GM19395 (cell line): ENCODE measurements at regions not wholly inside any gene's neighbourhood (a gene's known extent, or its start where the extent isn't known, plus 50 kb on each side); places are given as distances from the start of the nearest gene placed in this dataset.
"Not testable (repeated sequence)": the region's sequence is repeated elsewhere in the genome, so short reads cannot be mapped to it uniquely, and the experiment has no call there.

Experiments
- ATAC-seq: cut with Tn5 transposase; IDR thresholded peaks from one replicate; pipeline ENCODE4 v1.9.1; 2021; ENCODE audit warnings: mild to moderate bottlenecking, moderate library complexity; ENCODE audit not compliant: unreplicated experiment

- no peak for ATAC-seq
Measured at GRCh38 chr14:27862684-27863083, 903.9 kb upstream of the FOXG1 start.

GRCh38 chr14:27863166-27863565 is 903.4 kb upstream of the FOXG1 start:
- ATAC-seq, result no peak

GRCh38 chr14:27881063-27881462 is 885.5 kb upstream of the FOXG1 start:
- no peak for ATAC-seq

GRCh38 chr14:27881646-27882045 is 884.9 kb upstream of the FOXG1 start:
- ATAC-seq, result no peak

DNA sequence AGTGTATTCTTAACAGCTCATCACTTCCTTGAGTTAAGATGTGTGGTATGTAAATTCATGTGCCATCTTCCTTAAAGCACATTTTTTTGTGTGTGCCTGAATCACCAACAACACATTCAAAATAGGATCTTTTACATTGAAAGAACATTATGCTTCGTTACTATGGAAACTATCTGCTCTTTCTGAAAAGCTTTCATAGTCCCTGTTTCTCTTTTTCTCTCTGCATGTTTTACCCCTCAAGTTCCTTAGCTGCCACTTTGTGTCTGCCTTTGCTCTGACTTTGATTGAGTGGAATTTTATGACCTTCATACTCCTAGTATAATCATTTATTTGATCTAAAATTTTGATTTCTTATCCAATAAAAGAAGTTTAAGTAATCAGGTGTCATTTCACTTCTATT is 880.3 kb upstream of the FOXG1 start:
- ATAC-seq, result no peak

GRCh38 chr14:27890259-27890658 is 876.3 kb upstream of the FOXG1 start:
- ATAC-seq, result no peak

DNA sequence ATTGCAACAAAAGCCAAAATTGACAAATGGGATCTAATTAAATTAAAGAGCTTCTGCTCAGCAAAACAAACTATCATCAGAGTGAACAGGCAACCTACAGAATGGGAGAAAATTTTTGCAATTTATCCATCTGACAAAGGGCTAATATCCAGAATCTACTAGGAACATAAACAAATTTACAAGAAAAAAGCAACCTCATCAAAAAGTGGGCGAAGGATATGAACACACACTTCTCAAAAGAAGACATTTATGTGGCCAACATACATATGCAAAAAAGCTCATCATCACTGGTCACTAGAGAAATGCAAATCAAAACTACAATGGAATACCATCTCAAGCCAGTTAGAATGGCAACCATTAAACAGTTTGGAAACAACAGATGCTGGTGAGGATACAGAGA is 858.1 kb upstream of the FOXG1 start:
- not testable (repeated sequence) for ATAC-seq

DNA sequence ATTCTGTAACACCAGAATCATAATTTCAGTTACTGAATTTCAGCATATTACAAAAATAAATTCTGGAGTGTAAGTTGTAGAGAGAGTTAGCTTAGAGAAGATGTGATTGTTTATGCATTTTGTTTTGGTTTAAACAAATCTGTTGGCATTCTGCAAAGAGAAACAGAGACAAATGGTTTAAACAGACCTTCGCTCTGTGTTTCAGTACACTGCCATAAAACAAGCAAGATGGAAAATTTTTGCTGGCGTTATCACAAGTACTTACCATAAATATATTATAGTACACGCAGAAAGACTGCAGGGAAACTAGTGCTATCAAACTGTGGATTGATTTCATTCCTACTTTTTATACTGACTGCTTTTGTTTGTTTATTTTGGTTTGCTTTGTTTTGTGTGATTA is 850.3 kb upstream of the FOXG1 start:
- no peak for ATAC-seq

DNA sequence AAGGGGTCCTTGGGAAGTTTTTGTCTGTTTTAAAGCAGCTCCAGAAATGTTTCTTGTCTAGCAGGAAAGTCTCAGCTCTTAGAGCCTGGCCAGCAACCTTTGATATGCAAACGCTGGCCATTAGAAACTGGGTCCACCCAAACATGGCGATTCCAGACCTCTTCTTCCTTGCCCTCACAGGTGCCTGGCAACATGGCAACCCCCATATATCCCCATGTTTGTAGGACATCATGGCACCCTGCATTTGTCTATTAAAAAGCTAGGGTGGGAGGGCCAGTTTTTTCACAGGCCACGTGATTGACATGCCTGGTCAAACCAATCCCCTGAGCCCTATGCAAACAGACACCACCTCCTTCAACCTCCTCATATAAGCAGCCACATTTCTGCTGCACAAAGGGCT is 848.7 kb upstream of the FOXG1 start:
- no peak for ATAC-seq

DNA sequence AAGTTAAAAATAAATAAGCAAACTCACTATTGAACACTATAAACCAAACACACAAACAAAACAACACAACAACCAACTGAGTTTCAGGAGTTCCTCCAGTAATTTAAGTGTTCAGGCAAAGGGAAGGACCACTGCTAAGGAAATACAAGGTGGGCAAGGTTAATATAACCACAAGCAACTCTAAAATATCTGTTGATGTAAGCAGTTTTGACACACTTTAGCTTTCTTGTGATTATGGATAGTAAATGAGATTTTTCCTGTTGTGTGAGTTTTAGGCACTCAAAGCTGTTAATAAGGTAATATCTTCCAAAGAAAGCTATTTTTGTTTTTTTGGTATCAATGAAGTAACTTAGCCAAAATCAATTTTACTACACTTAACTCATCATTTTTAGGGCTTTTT is 839.1 kb upstream of the FOXG1 start:
- ATAC-seq, result no peak

DNA sequence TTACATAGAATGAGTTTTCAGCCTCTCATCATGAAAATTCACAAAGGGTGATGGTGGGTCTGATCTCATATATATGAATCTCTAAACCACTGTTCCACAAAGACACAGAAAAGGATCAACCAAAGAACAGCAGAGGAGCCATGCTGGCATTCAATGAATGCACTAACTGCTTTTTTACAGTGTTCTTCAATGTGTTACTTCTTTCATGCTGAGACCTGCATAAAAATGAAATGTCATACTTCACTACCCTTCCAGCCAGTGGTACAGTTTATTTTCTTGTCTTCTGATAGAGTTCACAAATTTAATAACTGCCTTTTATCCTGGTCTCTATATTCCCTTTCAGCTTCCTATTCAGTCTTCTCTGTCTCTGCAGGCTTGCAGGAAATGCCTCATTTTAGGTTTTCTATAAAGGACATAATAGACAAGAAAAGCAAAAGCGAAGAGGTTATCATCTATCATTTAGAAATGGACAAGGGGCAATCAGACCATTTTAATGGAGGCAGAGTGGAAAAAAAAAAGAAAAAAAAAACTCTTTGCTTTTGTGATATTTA is 836.7 kb upstream of the FOXG1 start:
- no peak for ATAC-seq

DNA sequence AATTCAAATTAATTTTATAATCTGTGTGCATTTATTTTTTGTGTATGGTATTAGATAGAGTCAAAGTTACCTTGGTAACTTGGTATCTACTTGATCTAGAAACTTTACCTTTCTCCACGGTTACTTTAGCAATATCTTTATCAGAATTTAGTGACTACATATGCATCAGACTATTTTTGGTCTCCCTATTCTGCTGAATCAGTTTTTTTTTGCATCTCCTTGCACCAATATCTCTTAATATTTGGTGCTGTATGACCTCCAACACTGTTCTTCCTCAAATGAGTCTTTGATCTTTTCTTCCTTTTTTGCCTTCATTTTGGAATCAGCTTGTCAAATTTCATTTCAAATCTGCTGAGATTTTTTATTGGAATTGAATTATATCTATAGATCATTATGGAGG is 828.2 kb upstream of the FOXG1 start:
- no peak for ATAC-seq

DNA sequence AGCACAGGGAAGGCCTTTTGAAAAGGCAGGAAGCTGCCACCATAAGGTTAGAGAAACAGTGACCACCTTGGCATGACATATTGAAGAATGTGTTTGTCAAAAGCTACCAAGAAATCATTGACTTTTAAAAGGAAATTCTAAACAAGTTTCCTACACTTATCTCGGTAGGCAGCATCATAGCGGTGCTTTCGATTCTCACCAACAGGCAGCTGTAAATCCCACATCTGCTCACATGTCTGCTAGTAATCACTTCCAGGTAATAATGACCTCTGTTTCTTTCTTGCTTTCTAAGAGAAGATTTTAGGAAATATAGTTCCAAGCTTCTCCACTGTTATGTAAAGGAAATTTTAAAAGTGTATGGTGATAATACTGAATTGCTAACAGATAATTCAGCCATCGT is 821.1 kb upstream of the FOXG1 start:
- ATAC-seq, result no peak

GRCh38 chr14:27958757-27959156 is 807.8 kb upstream of the FOXG1 start:
- ATAC-seq, result no peak

GRCh38 chr14:27995691-27996090 is 770.9 kb upstream of the FOXG1 start:
- no peak for ATAC-seq

DNA sequence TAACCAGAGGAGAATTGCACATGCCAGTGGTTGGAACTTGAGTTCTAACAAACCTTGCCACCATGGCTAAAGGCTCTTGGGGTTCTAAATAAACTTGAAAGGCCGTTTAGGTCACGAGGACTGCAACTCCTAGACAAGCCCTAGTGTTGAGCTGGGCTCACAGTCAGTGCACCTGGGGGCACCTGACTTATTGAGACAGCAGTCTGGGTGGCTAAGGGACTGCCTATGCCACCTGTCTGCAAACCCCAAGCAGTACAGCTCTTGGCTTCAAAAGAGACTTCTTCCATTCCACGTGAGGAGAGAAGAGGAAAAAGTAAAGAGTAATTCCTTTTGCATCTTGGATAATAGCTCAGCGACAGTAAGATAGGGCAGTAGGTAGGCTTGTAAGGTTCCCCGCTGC is 765.6 kb upstream of the FOXG1 start:
- ATAC-seq, result no peak

- ATAC-seq, result no peak
Measured at GRCh38 chr14:28012629-28013415, 753.8 kb upstream of the FOXG1 start.

GRCh38 chr14:28020112-28020511 is 746.5 kb upstream of the FOXG1 start:
- no peak for ATAC-seq

DNA sequence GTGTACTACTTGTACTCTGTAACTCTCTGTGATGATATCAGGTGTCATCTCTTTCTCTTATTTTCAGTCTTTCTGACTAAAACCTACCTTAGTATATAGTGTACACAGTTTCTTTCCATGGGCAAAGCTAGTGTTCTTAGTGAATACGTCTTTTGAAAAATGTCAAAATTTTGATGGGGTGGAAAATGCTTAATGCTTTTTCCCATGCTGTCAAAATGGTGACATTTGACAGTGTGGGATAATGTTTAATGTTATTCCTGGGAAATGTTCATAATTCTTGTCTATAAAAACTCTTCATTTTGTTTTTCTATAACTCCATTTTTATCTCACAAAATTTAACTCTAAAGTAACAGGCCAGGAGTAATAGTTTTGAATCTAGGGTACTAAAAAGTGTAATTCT is 742.7 kb upstream of the FOXG1 start:
- no peak for ATAC-seq

- no peak for ATAC-seq
Measured at GRCh38 chr14:28052251-28052650, 714.3 kb upstream of the FOXG1 start.

GRCh38 chr14:28055008-28055407 is 711.6 kb upstream of the FOXG1 start:
- no peak for ATAC-seq

DNA sequence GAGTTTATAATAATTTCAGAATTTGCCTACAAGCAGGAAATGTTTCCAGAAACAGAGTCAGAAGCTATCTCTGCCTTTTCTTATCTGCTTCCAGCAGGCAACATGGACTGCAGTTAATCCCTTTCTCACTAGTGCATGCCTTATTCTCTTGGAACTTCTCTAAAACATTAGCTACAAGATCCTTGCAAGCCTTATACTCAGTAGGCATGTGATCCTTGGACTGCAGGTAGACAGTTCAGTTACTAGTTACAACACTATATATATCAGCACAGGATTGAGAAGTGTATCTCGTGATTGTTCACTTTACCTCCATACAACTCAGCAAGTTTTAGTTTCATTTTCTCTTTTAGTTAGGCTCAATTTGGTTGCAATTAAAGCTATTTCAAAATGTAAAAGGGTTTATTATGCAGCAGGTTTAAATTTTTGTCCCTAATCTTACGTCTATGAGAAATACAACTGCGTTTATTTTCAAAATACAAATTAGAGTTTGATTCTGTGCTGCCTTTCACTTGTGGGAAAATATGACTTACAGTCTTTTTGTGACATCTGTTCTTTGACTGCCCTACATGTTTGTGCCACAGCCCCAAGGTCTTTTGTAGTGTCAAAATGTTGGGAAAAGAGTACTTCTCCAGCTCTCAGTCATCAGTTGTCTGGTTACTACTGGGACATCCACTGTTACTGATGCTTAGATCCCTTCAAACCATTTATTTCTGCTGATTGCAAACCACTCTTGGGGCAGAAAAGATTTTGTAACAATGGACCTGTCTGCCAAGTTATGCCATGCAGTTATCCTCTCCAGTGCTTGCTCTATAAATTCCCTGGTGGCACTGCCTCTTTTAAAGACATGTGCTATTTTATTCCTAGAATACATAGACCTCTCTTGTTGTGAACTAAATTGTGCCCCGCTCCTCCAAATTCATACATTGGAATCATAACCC is 709.0 kb upstream of the FOXG1 start:
- ATAC-seq, result no peak
